GM18909 (cell line): ENCODE measurements at regions not wholly inside any gene's neighbourhood (a gene's known extent, or its start where the extent isn't known, plus 50 kb on each side); places are given as distances from the start of the nearest gene placed in this dataset.
"Not testable (repeated sequence)": the region's sequence is repeated elsewhere in the genome, so short reads cannot be mapped to it uniquely, and the experiment has no call there.

Source experiments
- ATAC-seq: cut with Tn5 transposase; IDR thresholded peaks from one replicate; pipeline ENCODE4 v1.9.1; 2021; ENCODE audit warnings: mild to moderate bottlenecking; ENCODE audit not compliant: unreplicated experiment, poor library complexity

DNA sequence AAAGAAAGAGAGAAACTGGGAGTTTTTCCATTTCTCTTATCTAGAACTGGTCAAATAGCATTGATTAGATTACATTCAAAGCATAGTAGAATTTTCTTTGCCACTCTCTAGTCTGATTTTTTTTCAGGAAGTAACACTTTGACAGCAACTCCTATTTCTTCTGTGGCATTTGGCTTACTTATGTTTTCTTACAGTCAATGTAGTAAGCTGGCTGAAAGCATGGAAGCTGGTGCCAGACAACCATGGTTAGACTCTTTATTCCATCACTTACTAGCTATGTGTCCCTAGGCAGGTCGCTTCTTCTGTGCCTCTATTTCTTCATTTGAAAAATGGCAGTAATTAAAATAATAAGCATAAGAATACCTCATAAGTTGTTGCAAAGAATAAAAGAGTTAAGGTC, 54.2 kb upstream of the OPRM1 start:
- ATAC-seq, result no peak

- no peak for ATAC-seq
These were observed 58.9 kb upstream of the OPRM1 start for GRCh38 chr6:153980171-153980570.

DNA sequence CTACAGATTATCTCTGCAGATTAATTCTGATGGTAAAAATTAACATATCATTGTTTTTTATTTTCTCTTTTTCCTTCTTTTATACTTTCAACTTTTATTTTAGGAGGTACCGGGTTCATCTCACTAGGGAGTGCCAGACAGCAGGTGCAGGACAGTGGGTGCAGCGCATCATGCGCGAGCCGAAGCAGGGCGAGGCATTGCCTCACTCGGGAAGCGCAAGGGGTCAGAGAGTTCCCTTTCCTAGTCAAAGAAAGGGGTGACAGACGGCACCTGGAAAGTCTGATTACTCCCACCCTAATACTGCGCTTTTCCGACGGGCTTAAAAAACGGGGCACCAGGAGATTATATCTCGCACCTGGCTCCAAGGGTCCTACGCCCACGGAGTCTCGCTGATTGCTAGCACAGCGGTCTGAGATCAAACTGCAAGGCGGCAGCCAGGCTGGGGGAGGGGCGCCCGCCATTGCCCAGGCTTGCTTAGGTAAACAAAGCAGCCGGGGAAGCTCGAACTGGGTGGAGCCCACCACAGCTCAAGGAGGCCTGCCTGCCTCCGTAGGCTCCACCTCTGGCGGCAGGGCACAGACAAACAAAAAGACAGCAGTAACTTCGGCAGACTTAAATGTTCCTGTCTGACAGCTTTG, 60.0 kb upstream of the OPRM1 start:
- ATAC-seq, result not testable (repeated sequence)

DNA sequence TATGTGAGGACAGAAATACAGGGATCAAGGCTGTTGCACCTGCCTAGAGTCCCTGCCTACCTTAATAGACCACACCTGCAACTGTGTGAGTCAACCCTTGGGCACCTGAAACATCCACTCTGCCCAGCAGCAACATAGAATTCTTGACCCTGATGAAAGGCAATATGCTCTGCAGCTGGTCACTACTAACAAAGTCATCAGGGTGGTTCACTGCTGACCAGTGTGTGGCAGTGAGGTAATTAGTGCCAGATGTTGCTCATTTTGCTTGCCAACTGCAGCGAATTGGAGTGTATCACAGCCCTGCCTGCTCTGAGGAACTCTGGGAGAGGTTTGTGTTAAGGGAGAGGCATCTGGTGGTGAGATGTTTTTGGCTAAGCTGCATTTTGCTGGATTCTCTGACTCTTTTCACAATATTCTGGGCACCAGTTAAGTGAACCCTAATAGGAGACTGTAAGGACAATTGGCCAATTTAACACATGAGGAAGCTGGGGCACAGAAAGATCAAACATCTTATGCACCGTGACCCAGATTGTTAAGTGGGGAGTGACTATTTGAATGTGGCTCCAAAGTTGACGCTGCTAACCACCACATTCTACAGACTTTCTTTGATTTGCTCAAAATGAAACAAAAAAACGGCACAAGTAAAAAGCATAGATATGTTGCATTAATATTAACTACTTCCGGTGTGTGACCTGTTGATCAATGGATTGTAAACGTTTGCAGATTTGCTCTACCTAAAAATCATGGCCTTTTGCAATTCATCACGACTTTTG, 61.9 kb upstream of the OPRM1 start:
- ATAC-seq, result peak; percentile 67

- no peak for ATAC-seq
These were observed 73.0 kb upstream of the OPRM1 start for GRCh38 chr6:153966001-153966400.

DNA sequence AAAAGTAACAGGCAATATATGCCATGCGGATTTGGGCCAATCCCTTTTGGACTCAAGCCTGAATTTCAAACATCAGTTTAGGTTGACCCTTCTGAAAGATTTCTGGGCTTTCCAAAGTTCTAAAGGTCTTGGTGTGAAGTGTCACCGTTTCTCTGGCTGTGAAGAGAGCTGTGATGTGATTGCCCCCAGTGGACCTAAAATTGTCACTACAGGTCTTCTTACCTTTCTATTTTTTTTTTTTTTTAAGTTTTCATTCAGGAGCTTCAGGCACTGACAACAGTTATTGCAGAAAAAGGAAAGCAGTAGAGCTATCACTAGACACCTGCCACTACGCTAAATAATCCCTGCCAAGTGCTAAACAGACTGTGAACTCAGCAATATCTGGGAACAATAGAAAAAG, 75.7 kb upstream of the OPRM1 start:
- ATAC-seq, result no peak

DNA sequence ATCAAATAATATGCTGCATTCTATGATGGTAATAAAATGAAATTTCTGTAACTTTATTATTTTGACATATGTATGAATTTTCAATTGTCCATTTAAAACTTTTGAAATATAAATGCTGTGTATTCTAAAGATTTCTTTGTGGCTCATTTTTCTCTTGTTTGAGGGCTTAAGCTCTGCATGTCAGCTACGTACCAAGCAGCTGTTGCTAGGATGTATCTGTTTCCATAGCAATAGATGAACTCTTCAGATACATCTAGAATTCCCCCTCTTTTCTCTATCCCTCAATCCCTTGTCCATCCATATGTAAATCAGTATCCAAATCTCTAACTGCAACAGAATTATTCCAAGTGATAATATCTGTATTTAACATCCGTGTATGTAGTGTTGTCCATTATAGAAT, 76.5 kb upstream of the OPRM1 start:
- ATAC-seq, result no peak

DNA sequence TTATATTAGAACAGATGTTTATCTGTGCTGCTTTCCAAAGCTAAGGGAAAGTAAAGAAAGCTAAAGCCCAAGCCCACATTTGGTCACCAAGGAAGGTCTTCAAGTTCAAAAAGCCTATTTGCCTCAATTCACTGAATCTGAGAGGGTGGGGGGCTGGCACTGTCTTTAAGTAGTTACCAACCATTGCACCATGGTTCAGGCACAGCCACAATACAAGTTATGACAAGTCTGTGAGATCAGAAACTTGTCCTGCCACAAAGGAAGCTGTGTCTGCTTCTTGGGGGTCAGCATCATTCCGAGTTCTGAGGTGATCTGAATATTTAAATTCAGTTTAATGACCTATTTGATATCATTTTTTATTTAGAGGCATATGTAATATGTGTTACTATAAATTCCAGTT, 78.3 kb upstream of the OPRM1 start:
- no peak for ATAC-seq

GRCh38 chr6:153960281-153960680, 78.8 kb upstream of the OPRM1 start:
- no peak for ATAC-seq

GRCh38 chr6:153959276-153959675, 79.8 kb upstream of the OPRM1 start:
- no peak for ATAC-seq

- ATAC-seq, result no peak
These were observed 80.2 kb upstream of the OPRM1 start for GRCh38 chr6:153958860-153959259.

DNA sequence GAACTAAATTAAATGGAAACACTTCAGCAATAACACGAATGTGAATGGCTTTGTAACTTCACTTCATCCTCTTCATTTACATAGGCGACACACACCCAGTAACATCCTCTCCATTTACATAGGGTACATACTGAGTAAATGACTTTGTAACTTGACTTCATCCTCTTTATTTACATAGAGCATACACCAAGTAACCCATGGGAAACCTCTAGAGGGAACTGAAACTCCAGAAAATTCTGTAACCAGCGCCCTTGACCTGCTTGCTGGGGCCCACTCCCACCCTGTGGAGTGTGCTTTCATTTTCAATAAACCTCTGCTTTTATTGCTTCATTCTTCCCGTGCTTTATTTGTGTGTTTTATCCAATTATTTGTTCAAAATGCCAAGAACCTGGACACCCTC, 81.6 kb upstream of the OPRM1 start:
- peak; percentile 95 for ATAC-seq

DNA sequence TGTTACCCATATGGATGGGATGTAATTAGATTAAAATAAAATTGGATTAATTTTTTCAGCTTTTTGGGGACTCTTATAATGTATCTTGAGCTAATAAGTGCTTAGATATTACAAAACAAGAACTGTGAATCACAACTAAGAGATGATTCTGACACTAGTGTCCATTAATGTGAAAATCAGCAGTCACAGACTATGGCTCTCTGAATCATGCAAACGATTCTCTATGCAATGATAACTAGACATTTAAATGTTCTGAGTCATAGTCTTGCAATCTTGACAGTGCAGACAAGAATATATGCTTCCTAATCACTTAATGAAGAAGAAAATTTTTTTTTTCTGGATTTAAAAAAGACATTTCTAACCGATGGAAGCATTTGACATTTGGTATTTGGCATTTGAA, 82.2 kb upstream of the OPRM1 start:
- no peak for ATAC-seq

DNA sequence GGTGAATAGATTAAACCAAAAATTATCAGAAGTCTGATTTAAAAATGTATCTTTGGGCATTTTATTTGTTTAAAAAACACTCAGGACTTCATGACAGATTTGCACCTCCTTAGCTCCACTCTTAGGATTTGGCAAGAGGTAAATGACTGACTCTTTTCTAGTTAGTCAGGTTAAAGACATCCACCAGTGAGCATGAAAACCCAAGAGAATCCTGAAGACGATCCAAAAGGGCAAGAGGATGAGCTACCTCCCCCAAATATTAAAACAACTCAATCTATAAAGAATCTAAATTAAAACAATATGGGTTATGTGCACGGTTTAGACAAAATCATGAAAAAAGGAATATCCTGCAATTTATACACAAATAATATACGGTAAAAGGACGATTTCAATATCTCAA, 89.4 kb upstream of the OPRM1 start:
- ATAC-seq, result no peak

DNA sequence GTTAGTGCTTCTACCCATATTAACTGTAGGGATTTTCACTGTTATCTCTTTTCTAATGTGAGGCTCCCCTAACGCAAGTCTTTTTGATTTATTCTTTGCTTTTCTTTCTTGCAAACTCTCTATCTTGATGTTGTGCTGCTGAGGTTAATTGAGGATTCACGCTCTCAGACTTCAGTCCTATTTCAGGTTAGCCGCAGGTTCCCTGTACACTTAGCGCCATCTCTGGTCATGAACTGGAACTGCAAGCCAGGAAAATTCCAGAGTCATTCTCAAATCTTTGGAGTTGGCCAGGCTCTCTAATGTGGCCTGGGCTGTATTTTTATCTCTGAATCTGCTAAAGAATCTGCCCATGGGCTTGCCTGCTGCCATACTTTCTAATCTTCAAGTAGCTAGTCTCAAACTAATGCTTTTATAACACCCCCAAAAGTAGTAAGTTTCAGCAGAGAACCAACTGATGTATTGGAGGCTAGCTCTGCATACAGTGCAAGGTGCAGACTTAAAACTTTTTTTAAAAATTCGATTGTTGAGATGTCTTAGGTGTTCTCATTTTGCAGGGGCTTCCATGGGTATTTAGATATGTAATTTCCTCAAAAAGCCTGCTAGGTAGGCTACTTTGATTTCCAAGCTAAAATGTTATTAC, 91.1 kb upstream of the OPRM1 start:
- ATAC-seq, result peak; percentile 67

DNA sequence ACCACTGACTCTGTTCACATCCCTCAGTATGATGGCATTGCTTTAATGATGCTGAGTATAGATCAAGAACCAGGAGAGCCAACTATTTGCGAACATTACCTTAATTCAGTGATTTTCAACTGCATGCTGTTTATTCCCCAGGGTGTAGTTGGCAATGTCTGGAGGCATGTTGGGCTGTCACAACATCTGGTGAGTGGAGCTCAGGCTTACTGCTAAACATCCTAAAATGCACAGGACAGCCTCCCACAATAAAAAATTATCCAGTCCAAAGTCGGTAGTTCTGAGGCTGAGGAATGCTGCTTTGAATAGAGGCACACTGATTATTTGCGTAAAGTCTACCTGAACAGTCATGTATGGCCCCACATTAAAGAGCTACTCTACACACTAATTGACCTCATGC, 94.8 kb upstream of the OPRM1 start:
- ATAC-seq, result no peak

DNA sequence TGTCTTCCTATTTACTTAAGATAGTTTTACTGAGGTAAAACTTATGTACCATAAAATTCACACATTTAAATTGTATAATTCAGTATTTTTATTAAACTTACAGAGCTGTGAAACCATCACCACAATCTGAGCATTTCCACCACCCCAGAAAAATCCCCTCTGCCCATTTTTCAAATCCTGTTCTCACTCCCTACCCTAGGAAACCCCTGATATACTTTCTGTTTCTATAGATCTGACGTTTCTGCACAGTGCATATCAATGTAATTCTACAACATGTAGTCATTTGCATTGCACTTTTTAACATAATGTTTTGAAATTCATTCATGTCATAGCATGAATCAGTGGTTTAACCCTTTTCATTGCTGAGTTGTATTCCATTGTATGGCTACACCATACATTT, 96.7 kb upstream of the OPRM1 start:
- ATAC-seq, result peak; percentile 62

DNA sequence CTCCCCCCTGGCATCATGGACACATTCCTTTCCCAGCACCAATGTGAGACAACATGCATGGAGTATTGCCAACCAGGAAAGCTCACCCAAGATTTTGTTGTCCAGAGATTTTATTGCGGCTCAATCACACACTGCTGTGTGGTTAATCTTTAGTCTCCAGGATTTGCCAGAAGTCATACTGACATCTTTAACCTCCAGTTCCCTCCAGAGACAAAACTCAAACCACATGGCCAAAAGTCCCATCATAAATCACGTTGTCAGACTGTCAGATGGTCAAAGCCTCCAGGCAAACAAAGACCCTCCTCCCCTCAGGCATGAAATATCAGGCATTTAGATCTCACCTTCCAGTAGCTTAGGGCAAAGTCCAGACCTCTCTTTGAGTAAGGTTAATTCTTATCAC, 97.3 kb upstream of the OPRM1 start:
- peak; percentile 18 for ATAC-seq

DNA sequence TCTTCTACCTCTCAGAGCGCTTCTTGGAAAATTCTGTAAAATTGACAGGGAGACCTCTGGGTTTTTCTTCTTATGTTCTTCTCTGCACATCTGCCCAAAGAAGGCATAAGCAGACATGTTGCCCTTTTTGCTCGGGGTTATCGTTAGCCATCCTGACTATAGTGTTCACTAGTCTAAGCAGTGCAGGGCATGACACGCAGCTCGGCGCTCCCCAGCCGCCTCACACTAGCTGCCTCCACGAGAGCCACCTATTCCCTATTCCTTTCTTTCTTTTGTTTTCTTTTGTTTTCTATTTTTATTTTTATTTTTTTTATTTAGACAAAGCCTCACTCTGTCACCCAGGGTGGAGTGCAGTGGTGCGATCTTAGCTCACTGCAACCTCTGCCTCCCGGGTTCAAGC, 100.2 kb upstream of the OPRM1 start:
- ATAC-seq, result no peak

DNA sequence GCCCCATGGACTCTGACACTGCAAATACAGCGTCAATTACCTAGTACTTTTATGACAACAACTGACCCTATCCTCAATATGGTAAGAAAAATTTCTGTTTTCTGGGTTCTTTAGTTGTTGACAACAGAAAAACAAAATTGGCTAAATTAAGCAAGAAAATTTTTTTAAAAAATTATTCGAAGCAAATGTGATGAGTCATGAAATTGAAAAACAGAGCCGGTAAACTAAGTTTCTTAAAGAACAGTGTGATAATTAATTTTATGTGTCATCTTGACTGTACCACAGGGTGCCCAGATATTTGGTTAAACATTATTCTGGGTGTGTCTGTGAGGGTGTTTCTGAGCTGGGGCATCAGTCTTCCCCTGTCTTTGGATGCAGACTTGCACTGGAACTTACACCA, 107.6 kb upstream of the OPRM1 start:
- ATAC-seq, result no peak

- ATAC-seq, result no peak
These were observed 111.2 kb upstream of the OPRM1 start for GRCh38 chr6:153927867-153928266.
